HepG2 (cell line): ENCODE measurements at regions not wholly inside any gene's neighbourhood (a gene's known extent, or its start where the extent isn't known, plus 50 kb on each side); places are given as distances from the start of the nearest gene placed in this dataset.
"Not testable (repeated sequence)": the region's sequence is repeated elsewhere in the genome, so short reads cannot be mapped to it uniquely, and the experiment has no call there.

ENCODE experiments used
- ATAC-seq: fragments of 200-7000 bp; cut with Tn5 transposase; 3 replicates; pipeline ENCODE4 v1.9.1; 2020; ENCODE audit warnings: mild to moderate bottlenecking, moderate library complexity
- BruUV-seq: library from RNA; stranded (reverse); fragments of 400-500 nt; replicated peaks from 2 replicates; lab custom pipeline; 2021; lab: Mats Ljungman, UMichigan
- CTCF ChIA-PET: fragments of 300-600 bp; formaldehyde crosslinking; extraction: SDS; loops from one replicate; lab custom pipeline; 2021; ENCODE audit warnings: low total read pairs, inconsistent platforms, low intra/inter-chr PET ratio; lab: Yijun Ruan, JAX
- POLR2A ChIA-PET: fragments of 350-600 bp; sonication (Branson Sonifier 250); formaldehyde crosslinking; loops from one replicate; lab custom pipeline; 2020; ENCODE audit warnings: antibody characterized with exemption, inconsistent platforms; lab: Yijun Ruan, JAX
- DNase-seq: peaks from one replicate; pipeline ENCODE4 v3.0.0-alpha.2; 2015; ENCODE audit warnings: low spot score
- FAIRE-seq: peaks from 3 replicates; lab custom pipeline; 2011; peaks lifted over from hg19 to GRCh38; lab: Jason Lieb, UNC
- H2AFZ ChIP-seq: one replicate; pipeline ENCODE4 v1.6.1; 2011; ENCODE audit warnings: low read length, inconsistent platforms
- H3K27ac ChIP-seq: fragments of 300-600 bp; 3 replicates; pipeline ENCODE4 v1.8.0; 2011; ENCODE audit warnings: mixed run types, mild to moderate bottlenecking, mixed read lengths, low read length, inconsistent platforms; ENCODE audit not compliant: insufficient read depth; ENCODE audit errors: extremely low read length
- H3K27me3 ChIP-seq, 2 experiments: fragments of 200-600 bp in 1 of 2; 2 replicates in 1 of 2; 3 replicates in 1 of 2; pipeline versions ENCODE4 v1.6.0 to v1.8.0; 2011; ENCODE audit warnings: low read length in 2 of 2, mild to moderate bottlenecking in 2 of 2, moderate library complexity in 2 of 2, inconsistent platforms in 1 of 2; ENCODE audit not compliant: insufficient read depth in 2 of 2, control insufficient read depth in 1 of 2
- H3K36me3 ChIP-seq, 2 experiments: fragments of 200-600 bp in 1 of 2; replicated peaks in 1 of 2; 2 replicates in 1 of 2; 3 replicates in 1 of 2; pipeline versions ENCODE4 v1.5.1 to v1.8.0; 2011; ENCODE audit warnings: low read length in 2 of 2, inconsistent platforms in 1 of 2; ENCODE audit not compliant: insufficient read depth in 2 of 2, control insufficient read depth in 1 of 2
- H3K4me1 ChIP-seq: 2 replicates; pipeline ENCODE4 v1.5.1; 2012; ENCODE audit warnings: low read length, inconsistent platforms; ENCODE audit not compliant: insufficient read depth
- H3K4me2 ChIP-seq: 2 replicates; pipeline ENCODE4 v1.6.0; 2011; ENCODE audit warnings: low read depth, low read length, inconsistent platforms
- H3K4me3 ChIP-seq, 3 experiments: fragments of 200-600 bp in 1 of 3; sonication (generic), shearing (Covaris generic) in 1 of 3; replicated peaks in 1 of 3; 2 replicates each; pipeline ENCODE4 v1.5.1; 2011 to 2016; ENCODE audit warnings: low read length in 3 of 3, inconsistent platforms in 2 of 3, low read depth in 2 of 3, mild to moderate bottlenecking in 2 of 3, control low read depth in 1 of 3, mixed read lengths in 1 of 3; ENCODE audit not compliant: insufficient read depth in 1 of 3
- H3K79me2 ChIP-seq: one replicate; pipeline ENCODE4 v1.6.1; 2011; ENCODE audit warnings: low read length, inconsistent platforms; ENCODE audit not compliant: insufficient read depth
- H3K9ac ChIP-seq: 2 replicates; pipeline ENCODE4 v1.6.0; 2011; ENCODE audit warnings: mild to moderate bottlenecking, low read depth, low read length, inconsistent platforms; ENCODE audit not compliant: insufficient read depth
- H3K9me3 ChIP-seq: 2 replicates; pipeline ENCODE4 v1.5.1; 2012; ENCODE audit warnings: mild to moderate bottlenecking, low read length
- H4K20me1 ChIP-seq: 2 replicates; pipeline ENCODE4 v1.6.0; 2011; ENCODE audit warnings: inconsistent platforms, mild to moderate bottlenecking, low read length, moderate library complexity; ENCODE audit not compliant: insufficient read depth
- NAIF1 ChIP-seq: sonication (generic); formaldehyde crosslinking; IDR thresholded peaks from 2 replicates; pipeline ENCODE4 v1.5.0; 2020; ENCODE audit warnings: mild to moderate bottlenecking, missing genetic modification reagents, borderline replicate concordance
- NFATC3 ChIP-seq: sonication (generic); formaldehyde crosslinking; IDR thresholded peaks from 2 replicates; pipeline ENCODE4 v1.5.1; 2020; ENCODE audit warnings: mild to moderate bottlenecking, missing genetic modification reagents
- TSC22D2 ChIP-seq: sonication (generic); formaldehyde crosslinking; IDR thresholded peaks from 2 replicates; pipeline ENCODE4 v1.5.1; 2020; ENCODE audit warnings: missing genetic modification reagents, mild to moderate bottlenecking, borderline replicate concordance
- ZNF138 ChIP-seq: sonication (generic); formaldehyde crosslinking; IDR thresholded peaks from 2 replicates; pipeline ENCODE4 v1.5.0; 2020; ENCODE audit warnings: mild to moderate bottlenecking, low read depth, missing genetic modification reagents
- ZNF264 ChIP-seq: sonication (generic); formaldehyde crosslinking; IDR thresholded peaks from 2 replicates; pipeline ENCODE4 v1.4.0; 2020; ENCODE audit warnings: missing genetic modification reagents
- ZNF557 ChIP-seq: sonication (generic); formaldehyde crosslinking; IDR thresholded peaks from 2 replicates; pipeline ENCODE4 v1.4.0; 2020; ENCODE audit warnings: missing genetic modification reagents
- ZNF773 ChIP-seq: sonication (generic); formaldehyde crosslinking; IDR thresholded peaks from 2 replicates; pipeline ENCODE4 v1.4.0; 2020; ENCODE audit warnings: missing genetic modification reagents, borderline replicate concordance
- ZSCAN22 ChIP-seq: sonication (generic); formaldehyde crosslinking; IDR thresholded peaks from 2 replicates; pipeline ENCODE4 v1.4.0; 2020; ENCODE audit warnings: mild to moderate bottlenecking, missing genetic modification reagents
- WGBS: methylation state at CpG from one replicate; pipeline ENCODE4 v1.1.6; 2017; ENCODE audit warnings: low lambda C conversion rate; 5-methylcytosine and 5-hydroxymethylcytosine counted together
- in situ Hi-C: cut with HindIII; loops from 2 replicates; pipeline ENCODE4 v1.10.0; 2017; ENCODE audit warnings: low pct_unique_long_range_greater_than_20kb; ENCODE audit not compliant: extremely low pct_ligation_motif_present
- intact Hi-C: fragments of 100-400 bp; cut with micrococcal nuclease; formaldehyde crosslinking; loops from one replicate; pipeline ENCODE4 v1.10.0; 2022; ENCODE audit not compliant: unreplicated experiment
- TF ChIP-seq, protein P1 (sequence below): IDR thresholded peaks from 2 replicates; pipeline ENCODE4 v1.6.1; 2018; ENCODE audit warnings: missing genetic modification reagents, mild to moderate bottlenecking, missing compliant biosample characterization
- TF ChIP-seq, protein P2 (sequence below): sonication (generic); formaldehyde crosslinking; IDR thresholded peaks from 2 replicates; pipeline ENCODE4 v1.5.0; 2020; ENCODE audit warnings: missing genetic modification reagents, mild to moderate bottlenecking, borderline replicate concordance

DNA sequence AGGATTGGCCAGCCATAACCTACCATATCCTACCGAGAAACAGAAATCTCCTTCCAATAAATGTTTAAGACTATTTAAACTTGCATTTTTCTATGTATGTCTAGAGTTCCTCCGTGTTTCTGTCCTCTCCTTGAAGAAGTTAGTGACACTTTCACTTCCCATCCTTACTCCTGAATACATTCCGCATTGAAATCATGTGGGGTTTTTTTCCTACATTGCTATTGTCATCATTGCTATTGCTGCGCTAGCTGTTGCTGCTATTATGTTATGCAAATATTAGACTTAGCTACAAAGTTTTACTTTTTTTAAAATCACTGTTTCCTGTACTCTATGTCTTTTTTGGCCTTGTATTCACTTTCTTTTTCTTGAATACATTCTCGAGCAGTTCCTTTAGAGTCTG is 83.3 kb upstream of the NEK6 start:
- FAIRE-seq (no peak), DNase-seq (no peak), ATAC-seq (no peak)
- Histone ChIP-seq H3K79me2 (no peaks in the 10 kb centered on the region), H2AFZ (no peak overlapping the region), H3K4me3 (no peak overlapping the region), H3K4me1 (no peaks in the 10 kb centered on the region), H3K9ac (no peak overlapping the region), H3K36me3 (no peaks in the 10 kb centered on the region)
- in situ Hi-C loops, result no loop called here
- POLR2A ChIA-PET, result no interaction called here
- BruUV-seq, result no TSS peak
- WGBS, result 45% methylated on average over 5 of the region's 5 CpGs
- TF ChIP-seq ZNF264 (CRISPR knock-in tag), result no peak
- no peak for TF ChIP-seq NFATC3
- no peak for TF ChIP-seq ZNF773 (CRISPR knock-in tag)
- TF ChIP-seq ZNF557 (CRISPR knock-in tag), result no peak
- TF ChIP-seq ZNF138 (CRISPR knock-in tag), result no peak
- TF ChIP-seq NAIF1, result no peak
- TF ChIP-seq, protein P1, sequence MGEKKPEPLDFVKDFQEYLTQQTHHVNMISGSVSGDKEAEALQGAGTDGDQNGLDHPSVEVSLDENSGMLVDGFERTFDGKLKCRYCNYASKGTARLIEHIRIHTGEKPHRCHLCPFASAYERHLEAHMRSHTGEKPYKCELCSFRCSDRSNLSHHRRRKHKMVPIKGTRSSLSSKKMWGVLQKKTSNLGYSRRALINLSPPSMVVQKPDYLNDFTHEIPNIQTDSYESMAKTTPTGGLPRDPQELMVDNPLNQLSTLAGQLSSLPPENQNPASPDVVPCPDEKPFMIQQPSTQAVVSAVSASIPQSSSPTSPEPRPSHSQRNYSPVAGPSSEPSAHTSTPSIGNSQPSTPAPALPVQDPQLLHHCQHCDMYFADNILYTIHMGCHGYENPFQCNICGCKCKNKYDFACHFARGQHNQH (CRISPR knock-in tag), result no peak
- TF ChIP-seq, protein P2, sequence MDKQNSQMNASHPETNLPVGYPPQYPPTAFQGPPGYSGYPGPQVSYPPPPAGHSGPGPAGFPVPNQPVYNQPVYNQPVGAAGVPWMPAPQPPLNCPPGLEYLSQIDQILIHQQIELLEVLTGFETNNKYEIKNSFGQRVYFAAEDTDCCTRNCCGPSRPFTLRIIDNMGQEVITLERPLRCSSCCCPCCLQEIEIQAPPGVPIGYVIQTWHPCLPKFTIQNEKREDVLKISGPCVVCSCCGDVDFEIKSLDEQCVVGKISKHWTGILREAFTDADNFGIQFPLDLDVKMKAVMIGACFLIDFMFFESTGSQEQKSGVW (CRISPR knock-in tag), result no peak
- TF ChIP-seq ZSCAN22, result no peak
- TF ChIP-seq TSC22D2 (CRISPR knock-in tag), result no peak
- TF ChIP-seq, all 625 proteins: peak for 0
- Histone ChIP-seq H3K4me2 (no peak overlapping the region), H4K20me1 (no peaks in the 10 kb centered on the region), H3K9me3 (no peaks in the 10 kb centered on the region), H3K27me3 (peaks cover 2 to 18% of the 10 kb centered on the region in 2 experiments; a peak in 4 of 5 replicates), H3K27ac (no peak overlapping the region)
- intact Hi-C loops, result no loop called here
- CTCF ChIA-PET, result no interaction called here

DNA sequence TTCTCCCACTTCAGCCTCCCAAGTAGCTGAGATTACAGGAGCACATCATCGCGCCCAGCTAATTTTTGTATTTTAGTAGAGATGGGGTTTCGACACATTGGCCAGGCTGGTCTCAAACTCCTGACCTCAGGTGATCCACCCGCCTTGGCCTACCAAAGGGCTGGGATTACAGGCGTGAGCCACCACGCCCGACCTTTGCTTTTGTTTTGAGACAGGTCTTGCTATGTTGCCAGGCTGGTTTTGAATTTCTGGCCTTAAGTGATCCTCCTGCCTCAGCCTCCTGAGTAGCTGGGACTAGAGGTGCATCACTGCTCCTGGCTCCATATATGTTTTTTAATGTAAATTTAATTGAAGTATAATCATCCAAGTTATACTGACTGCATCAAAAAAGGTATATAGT is 80.2 kb upstream of the NEK6 start:
- DNase-seq, H3K4me1 ChIP-seq, POLR2A ChIA-PET, H3K4me3 ChIP-seq, H4K20me1 ChIP-seq, H3K4me2 ChIP-seq, in situ Hi-C loops, H3K79me2 ChIP-seq, H3K27ac ChIP-seq, H3K9ac ChIP-seq, ATAC-seq, FAIRE-seq, CTCF ChIA-PET, H3K36me3 ChIP-seq, BruUV-seq, intact Hi-C loops, H3K9me3 ChIP-seq, H2AFZ ChIP-seq: not testable (repeated sequence)
- peaks cover 4 to 38% of the 10 kb centered on the region in 2 experiments; a peak in 4 of 5 replicates for H3K27me3 ChIP-seq
- WGBS, result 62% methylated on average over 7 of the region's 7 CpGs
